OCI-LY3 (cell line): ENCODE measurements at regions not wholly inside any gene's neighbourhood (a gene's known extent, or its start where the extent isn't known, plus 50 kb on each side); places are given as distances from the start of the nearest gene placed in this dataset.

Experiments
- H2AFZ ChIP-seq: fragments of 200-600, 300-600 bp; shearing (Covaris generic); 2 replicates; pipeline ENCODE4 v1.6.0; 2014; ENCODE audit warnings: antibody characterized with exemption, low read depth, low read length
- H3K27ac ChIP-seq: fragments of 200-600, 300-600 bp; sonication (generic); 2 replicates; pipeline ENCODE4 v1.5.1; 2014; ENCODE audit warnings: mild to moderate bottlenecking, low read length, moderate library complexity, mixed read lengths
- H3K27me3 ChIP-seq: fragments of 200-600, 300-600 bp; sonication (generic); 2 replicates; pipeline ENCODE4 v1.6.1; 2014; ENCODE audit warnings: low read depth, low read length, mixed read lengths
- H3K36me3 ChIP-seq: fragments of 200-600, 300-600 bp; sonication (generic); replicated peaks from 2 replicates; pipeline ENCODE3; 2014; ENCODE audit warnings: low read depth, low read length, mixed read lengths
- H3K4me1 ChIP-seq: fragments of 300-600, 200-600 bp; sonication (generic); 2 replicates; pipeline ENCODE4 v1.6.1; 2014; ENCODE audit warnings: low read length, mixed read lengths
- H3K4me2 ChIP-seq: fragments of 200-600, 300-600 bp; sonication (generic); 2 replicates; pipeline ENCODE4 v1.6.1; 2014; ENCODE audit warnings: low read length, mixed read lengths
- H3K4me3 ChIP-seq: fragments of 300-600, 200-600 bp; sonication (generic); 2 replicates; pipeline ENCODE4 v1.5.1; 2014; ENCODE audit warnings: antibody characterized with exemption, mild to moderate bottlenecking, low read length, moderate library complexity
- H3K79me2 ChIP-seq: fragments of 300-600, 200-600 bp; shearing (Covaris generic); 2 replicates; pipeline ENCODE4 v1.6.1; 2014; ENCODE audit warnings: mild to moderate bottlenecking, low read length, mixed read lengths
- H3K9ac ChIP-seq: fragments of 300-600, 200-600 bp; shearing (Covaris generic); 2 replicates; pipeline ENCODE4 v1.6.0; 2014; ENCODE audit warnings: mild to moderate bottlenecking, low read length, moderate library complexity
- H3K9me3 ChIP-seq: fragments of 200-600, 300-600 bp; shearing (Covaris generic); 2 replicates; pipeline ENCODE4 v1.6.1; 2014; ENCODE audit warnings: low read length, mixed read lengths; ENCODE audit not compliant: insufficient read depth
- H4K20me1 ChIP-seq: fragments of 200-600, 300-600 bp; sonication (generic); 2 replicates; pipeline ENCODE4 v1.6.1; 2016; ENCODE audit warnings: low read length, mixed read lengths; ENCODE audit not compliant: insufficient read depth
- CTCF ChIP-seq: fragments of 200-600, 300-600 bp; sonication (generic); IDR thresholded peaks from 2 replicates; pipeline ENCODE4 v1.5.1; 2014; ENCODE audit warnings: antibody characterized with exemption, low read length, low read depth
- EZH2phosphoT487 ChIP-seq: fragments of 200-600 bp; shearing (Covaris generic); IDR thresholded peaks from 2 replicates; pipeline ENCODE4 v1.6.1; 2018; ENCODE audit warnings: antibody characterized with exemption, mixed run types, low read depth

- no peaks in the 10 kb centered on the region for H3K36me3 ChIP-seq
- no peak overlapping the region for H3K27ac ChIP-seq
- no peak overlapping the region for H3K4me2 ChIP-seq
- no peak overlapping the region for H3K9ac ChIP-seq
- H3K4me1 ChIP-seq: no peaks in the 10 kb centered on the region
- H3K79me2 ChIP-seq: no peaks in the 10 kb centered on the region
- no peaks in the 10 kb centered on the region for H4K20me1 ChIP-seq
- H3K4me3 ChIP-seq: no peak overlapping the region
- TF ChIP-seq EZH2phosphoT487 (no peak), CTCF (no peak)
- H3K27me3 ChIP-seq: no peaks in the 10 kb centered on the region
- no peak overlapping the region for H2AFZ ChIP-seq
- H3K9me3 ChIP-seq: no peaks in the 10 kb centered on the region
Observed at GRCh38 chr4:23558101-23558500, 331.7 kb downstream of the PPARGC1A start.

GRCh38 chr4:23547601-23548000 lies 342.2 kb downstream of the PPARGC1A start:
- Histone ChIP-seq H3K4me1 (peaks cover 17% of the 10 kb centered on the region), H3K9me3 (no peaks in the 10 kb centered on the region), H3K27ac (no peak overlapping the region), H4K20me1 (no peaks in the 10 kb centered on the region), H3K4me2 (no peak overlapping the region), H3K79me2 (no peaks in the 10 kb centered on the region), H3K9ac (no peak overlapping the region), H3K36me3 (no peaks in the 10 kb centered on the region), H3K27me3 (no peaks in the 10 kb centered on the region), H3K4me3 (no peak overlapping the region), H2AFZ (no peak overlapping the region)
- TF ChIP-seq CTCF: no peak
- no peak for TF ChIP-seq EZH2phosphoT487

- Histone ChIP-seq H3K27me3 (no peaks in the 10 kb centered on the region), H3K79me2 (no peaks in the 10 kb centered on the region), H4K20me1 (no peaks in the 10 kb centered on the region), H3K9me3 (no peaks in the 10 kb centered on the region), H3K4me3 (no peak overlapping the region), H3K36me3 (no peaks in the 10 kb centered on the region), H3K4me2 (no peak overlapping the region), H2AFZ (no peak overlapping the region), H3K9ac (no peak overlapping the region), H3K4me1 (peaks cover 17% of the 10 kb centered on the region), H3K27ac (no peak overlapping the region)
- TF ChIP-seq EZH2phosphoT487 (no peak), CTCF (no peak)
Observed at GRCh38 chr4:23547096-23547495, 342.8 kb downstream of the PPARGC1A start.

- H3K9ac ChIP-seq: no peak overlapping the region
- H4K20me1 ChIP-seq: no peaks in the 10 kb centered on the region
- H3K4me1 ChIP-seq: no peaks in the 10 kb centered on the region
- H3K4me3 ChIP-seq: no peak overlapping the region
- no peak overlapping the region for H3K4me2 ChIP-seq
- H3K79me2 ChIP-seq: no peaks in the 10 kb centered on the region
- no peaks in the 10 kb centered on the region for H3K36me3 ChIP-seq
- H3K9me3 ChIP-seq: no peaks in the 10 kb centered on the region
- TF ChIP-seq CTCF (no peak), EZH2phosphoT487 (no peak)
- no peak overlapping the region for H3K27ac ChIP-seq
- no peaks in the 10 kb centered on the region for H3K27me3 ChIP-seq
- no peak overlapping the region for H2AFZ ChIP-seq
Observed at GRCh38 chr4:23539969-23540569, 349.8 kb downstream of the PPARGC1A start.
